Karpas-422 (cell line): ENCODE measurements at regions not wholly inside any gene's neighbourhood (a gene's known extent, or its start where the extent isn't known, plus 50 kb on each side); places are given as distances from the start of the nearest gene placed in this dataset.
A peak's percentile ranks its signal among the peaks of the same experiment; 100 is the strongest.

ENCODE experiments used
- DNase-seq: peaks from one replicate; pipeline ENCODE4 v3.0.0-alpha.2; 2015
- H2AFZ ChIP-seq: fragments of 200-600 bp; sonication (generic); 2 replicates; pipeline ENCODE4 v1.6.1; 2014; ENCODE audit warnings: antibody characterized with exemption, low read length, mixed read lengths
- H3K27ac ChIP-seq: fragments of 200-600 bp; sonication (generic); 2 replicates; pipeline ENCODE4 v1.5.1; 2014; ENCODE audit warnings: mild to moderate bottlenecking, low read length, moderate library complexity
- H3K27me3 ChIP-seq: fragments of 200-600 bp; sonication (generic); 2 replicates; pipeline ENCODE4 v1.6.1; 2014; ENCODE audit warnings: low read length, mixed read lengths
- H3K36me3 ChIP-seq: fragments of 200-600 bp; sonication (generic); 2 replicates; pipeline ENCODE4 v1.6.1; 2014; ENCODE audit warnings: low read length, mixed read lengths; ENCODE audit not compliant: insufficient read depth
- H3K4me1 ChIP-seq: fragments of 200-600 bp; sonication (generic); 2 replicates; pipeline ENCODE4 v1.6.1; 2014; ENCODE audit warnings: mild to moderate bottlenecking, low read length, mixed read lengths
- H3K4me2 ChIP-seq: fragments of 200-600 bp; sonication (generic); 2 replicates; pipeline ENCODE4 v1.6.1; 2014; ENCODE audit warnings: low read length, low read depth, mild to moderate bottlenecking; ENCODE audit not compliant: poor library complexity, severe bottlenecking
- H3K4me3 ChIP-seq: fragments of 200-600 bp; sonication (generic); 2 replicates; pipeline ENCODE4 v1.5.1; 2014; ENCODE audit warnings: mild to moderate bottlenecking, antibody characterized with exemption, low read length, mixed read lengths
- H3K79me2 ChIP-seq: fragments of 200-600 bp; sonication (generic); 2 replicates; pipeline ENCODE4 v1.6.1; 2014; ENCODE audit warnings: mild to moderate bottlenecking, low read length, mixed read lengths
- H3K9ac ChIP-seq: fragments of 200-600 bp; sonication (generic); 2 replicates; pipeline ENCODE4 v1.6.0; 2014; ENCODE audit warnings: low read length
- H3K9me2 ChIP-seq: fragments of 200-600 bp; sonication (generic), shearing (Covaris generic); replicated peaks from 2 replicates; pipeline ENCODE4 v1.6.0; 2014; ENCODE audit warnings: mild to moderate bottlenecking, low read length, moderate library complexity; ENCODE audit not compliant: insufficient read depth
- H3K9me3 ChIP-seq: fragments of 300-700, 200-600 bp; sonication (generic); 2 replicates; pipeline ENCODE4 v1.6.1; 2014; ENCODE audit warnings: low read length, mixed read lengths
- H4K20me1 ChIP-seq: fragments of 200-600 bp; sonication (generic); 2 replicates; pipeline ENCODE4 v1.6.1; 2014; ENCODE audit warnings: mild to moderate bottlenecking, antibody characterized with exemption, low read length, low read depth; ENCODE audit not compliant: insufficient read depth

DNA sequence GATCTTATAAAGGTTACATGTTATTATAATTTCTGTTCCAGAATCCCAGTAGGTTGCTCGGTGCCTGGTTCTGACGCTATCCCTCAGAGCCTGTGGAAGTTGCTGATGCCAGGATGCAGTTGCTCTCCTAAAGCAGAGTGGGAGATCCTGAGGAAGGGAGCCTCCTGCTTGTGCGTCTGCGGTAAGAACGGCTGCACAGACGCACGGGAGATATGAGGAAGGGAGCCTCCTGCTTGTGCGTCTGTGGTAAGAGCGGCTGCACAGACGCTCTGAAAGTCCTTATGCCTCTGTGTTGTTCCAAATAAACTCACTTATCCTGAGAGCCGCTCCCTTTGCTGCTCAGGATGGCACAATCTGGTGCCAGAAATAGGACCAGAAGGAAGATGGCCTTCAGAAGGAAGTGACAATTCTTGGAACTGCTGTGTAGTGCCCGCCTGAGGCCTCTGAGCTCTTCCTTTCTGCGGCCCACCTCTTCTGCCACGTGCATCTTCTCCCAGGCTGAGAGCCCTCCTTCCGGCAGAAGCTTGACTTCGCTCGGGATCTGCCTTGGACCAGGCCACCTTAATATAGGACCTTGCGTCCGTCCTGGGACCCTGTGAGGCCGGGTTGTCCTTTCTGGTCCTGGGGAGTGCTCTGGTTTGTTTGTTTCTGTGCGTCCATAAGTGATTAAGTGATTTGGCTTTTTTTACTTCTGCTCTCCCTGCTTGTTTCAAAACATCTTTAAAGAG is 89.5 kb downstream of the RTP5 start:
- Histone ChIP-seq H3K9me2 (no peaks in the 10 kb centered on the region), H3K27me3 (no peaks in the 10 kb centered on the region), H3K27ac (no peak overlapping the region), H3K4me1 (peaks cover 28% of the 10 kb centered on the region), H3K9ac (no peak overlapping the region), H3K79me2 (no peaks in the 10 kb centered on the region), H3K4me3 (no peak overlapping the region), H4K20me1 (0 out of 2 replicates have a peak, but pooled peaks cover 4% of the 10 kb centered on the region), H3K4me2 (no peak overlapping the region), H3K36me3 (no peaks in the 10 kb centered on the region), H2AFZ (no peak overlapping the region), H3K9me3 (no peaks in the 10 kb centered on the region)
- no peak for DNase-seq

DNA sequence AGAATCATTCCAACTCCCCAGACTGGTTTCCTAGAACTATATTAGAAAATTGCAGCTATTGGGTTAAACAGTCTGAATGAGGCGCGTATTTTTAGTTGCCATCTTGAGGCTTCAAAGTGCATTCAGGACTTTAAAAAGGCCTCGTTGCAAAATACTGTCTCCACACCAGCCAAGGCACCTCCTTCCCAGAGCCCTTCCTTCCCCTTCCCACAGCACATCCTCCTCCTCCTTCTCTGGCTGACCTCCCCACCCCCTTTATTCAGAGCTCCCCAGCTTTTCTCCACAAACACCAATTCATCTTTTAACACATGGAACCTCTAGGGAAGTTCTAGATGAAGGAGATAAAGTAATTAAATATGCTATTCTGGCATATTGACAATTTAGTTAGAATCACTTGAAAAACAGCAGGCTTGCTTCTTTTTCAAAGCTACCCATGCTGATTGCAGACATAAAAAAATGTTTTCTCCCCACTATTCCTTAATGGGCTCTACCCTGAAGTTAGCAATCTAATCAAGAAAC is 90.3 kb downstream of the RTP5 start:
- no peak overlapping the region for H3K4me2 ChIP-seq
- H3K4me1 ChIP-seq = peaks cover 36% of the 10 kb centered on the region
- H3K36me3 ChIP-seq = no peaks in the 10 kb centered on the region
- no peak overlapping the region for H3K4me3 ChIP-seq
- no peak overlapping the region for H3K9ac ChIP-seq
- no peak for DNase-seq
- no peaks in the 10 kb centered on the region for H3K27me3 ChIP-seq
- no peaks in the 10 kb centered on the region for H3K9me2 ChIP-seq
- no peaks in the 10 kb centered on the region for H3K9me3 ChIP-seq
- no peaks in the 10 kb centered on the region for H3K79me2 ChIP-seq
- no peak overlapping the region for H3K27ac ChIP-seq
- no peak overlapping the region for H2AFZ ChIP-seq
- no peaks in the 10 kb centered on the region for H4K20me1 ChIP-seq

DNA sequence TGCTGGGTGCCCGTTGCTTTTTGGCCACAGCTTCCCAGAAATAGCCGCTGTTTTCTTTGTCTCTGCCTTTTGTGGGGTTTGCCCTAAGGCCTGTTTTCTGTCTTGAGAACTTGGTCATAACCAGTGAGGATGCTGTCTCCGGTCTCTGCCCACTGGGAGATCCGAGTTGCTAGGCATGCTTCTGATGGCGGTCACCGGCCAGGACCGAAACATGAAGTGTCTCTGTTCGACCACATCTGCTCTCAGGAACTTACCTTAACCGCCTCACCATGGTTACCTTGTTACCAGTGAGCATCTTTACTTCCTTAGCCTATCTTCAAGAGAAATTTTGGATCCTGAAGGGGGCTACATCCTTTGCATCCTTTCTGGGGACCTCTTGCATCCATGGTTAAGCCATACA is 91.9 kb downstream of the RTP5 start:
- H3K9ac ChIP-seq = no peak overlapping the region
- DNase-seq = no peak
- H3K4me3 ChIP-seq = no peak overlapping the region
- H3K36me3 ChIP-seq = no peaks in the 10 kb centered on the region
- no peak overlapping the region for H3K4me2 ChIP-seq
- H2AFZ ChIP-seq = no peak overlapping the region
- H3K4me1 ChIP-seq = peaks cover 51% of the 10 kb centered on the region
- H3K79me2 ChIP-seq = no peaks in the 10 kb centered on the region
- no peaks in the 10 kb centered on the region for H3K9me3 ChIP-seq
- H3K27ac ChIP-seq = no peak overlapping the region
- H3K27me3 ChIP-seq = no peaks in the 10 kb centered on the region
- H3K9me2 ChIP-seq = no peaks in the 10 kb centered on the region
- H4K20me1 ChIP-seq = no peaks in the 10 kb centered on the region

DNA sequence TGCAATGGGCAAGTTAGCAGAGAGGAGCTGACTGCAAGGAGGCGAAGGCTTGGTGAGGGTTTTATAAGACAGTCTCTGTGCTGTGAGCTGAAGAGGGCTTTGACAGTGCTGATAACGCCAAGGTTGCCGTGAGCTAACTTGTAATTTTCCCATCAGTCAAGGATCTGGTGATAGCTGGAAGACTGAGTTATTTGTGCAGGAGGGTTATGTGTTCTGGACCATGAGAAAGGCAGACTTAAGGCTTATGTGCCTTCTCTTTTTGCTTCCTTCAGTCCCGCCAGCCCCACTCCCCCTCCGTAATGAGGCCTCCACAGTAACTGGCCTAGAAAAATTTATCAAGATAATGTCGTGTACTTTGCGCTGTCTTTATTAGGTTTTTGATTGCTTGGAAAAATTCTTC is 94.6 kb downstream of the RTP5 start:
- Histone ChIP-seq H3K36me3 (no peaks in the 10 kb centered on the region), H3K79me2 (no peaks in the 10 kb centered on the region), H3K4me2 (peak overlapping the region; percentile 68), H2AFZ (no peak overlapping the region), H3K9me2 (no peaks in the 10 kb centered on the region), H4K20me1 (no peaks in the 10 kb centered on the region), H3K27me3 (no peaks in the 10 kb centered on the region), H3K9me3 (no peaks in the 10 kb centered on the region), H3K4me3 (peak overlapping the region; percentile 12; the same call in 1 of the 2 replicates), H3K9ac (0 out of 2 replicates have a peak overlapping the region, but pooled peaks have one; percentile 4), H3K4me1 (peaks cover 72% of the 10 kb centered on the region), H3K27ac (peak overlapping the region; percentile 71; the same call in 1 of the 2 replicates)
- DNase-seq = peak; percentile 53

DNA sequence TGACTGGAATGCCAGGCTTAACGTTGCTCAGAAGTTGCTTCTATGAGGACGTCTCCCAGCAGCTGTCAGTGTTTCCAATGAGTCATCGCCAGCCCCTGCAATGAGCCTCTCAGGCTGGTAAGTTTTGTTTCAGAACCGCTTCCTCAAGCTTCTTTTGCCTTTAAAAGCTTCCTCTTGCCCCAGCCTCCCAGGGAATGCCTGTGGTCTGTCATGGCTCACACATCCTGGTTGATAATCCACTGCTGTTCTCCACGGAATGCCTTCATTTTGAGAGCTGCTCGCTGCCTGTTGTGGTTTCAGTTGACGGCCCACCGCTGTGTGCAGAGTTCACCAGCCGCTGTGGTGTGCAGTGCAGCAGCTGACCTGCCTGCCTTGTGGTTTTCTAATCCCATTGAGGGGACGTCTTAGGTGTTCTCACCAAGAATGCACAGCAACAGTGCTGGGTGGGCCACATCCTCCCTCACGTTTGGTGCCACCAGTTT is 96.4 kb downstream of the RTP5 start:
- H3K27ac ChIP-seq = peak overlapping the region; percentile 95
- no peaks in the 10 kb centered on the region for H3K9me3 ChIP-seq
- peaks cover 69% of the 10 kb centered on the region for H3K4me1 ChIP-seq
- 0 out of 2 replicates have a peak overlapping the region, but pooled peaks have one; percentile 4 for H2AFZ ChIP-seq
- peak overlapping the region; percentile 75 for H3K9ac ChIP-seq
- H3K27me3 ChIP-seq = no peaks in the 10 kb centered on the region
- H3K79me2 ChIP-seq = no peaks in the 10 kb centered on the region
- no peaks in the 10 kb centered on the region for H4K20me1 ChIP-seq
- H3K9me2 ChIP-seq = no peaks in the 10 kb centered on the region
- H3K4me3 ChIP-seq = peak overlapping the region; percentile 58
- H3K4me2 ChIP-seq = peak overlapping the region; percentile 69
- DNase-seq = peak; percentile 85
- H3K36me3 ChIP-seq = no peaks in the 10 kb centered on the region

DNA sequence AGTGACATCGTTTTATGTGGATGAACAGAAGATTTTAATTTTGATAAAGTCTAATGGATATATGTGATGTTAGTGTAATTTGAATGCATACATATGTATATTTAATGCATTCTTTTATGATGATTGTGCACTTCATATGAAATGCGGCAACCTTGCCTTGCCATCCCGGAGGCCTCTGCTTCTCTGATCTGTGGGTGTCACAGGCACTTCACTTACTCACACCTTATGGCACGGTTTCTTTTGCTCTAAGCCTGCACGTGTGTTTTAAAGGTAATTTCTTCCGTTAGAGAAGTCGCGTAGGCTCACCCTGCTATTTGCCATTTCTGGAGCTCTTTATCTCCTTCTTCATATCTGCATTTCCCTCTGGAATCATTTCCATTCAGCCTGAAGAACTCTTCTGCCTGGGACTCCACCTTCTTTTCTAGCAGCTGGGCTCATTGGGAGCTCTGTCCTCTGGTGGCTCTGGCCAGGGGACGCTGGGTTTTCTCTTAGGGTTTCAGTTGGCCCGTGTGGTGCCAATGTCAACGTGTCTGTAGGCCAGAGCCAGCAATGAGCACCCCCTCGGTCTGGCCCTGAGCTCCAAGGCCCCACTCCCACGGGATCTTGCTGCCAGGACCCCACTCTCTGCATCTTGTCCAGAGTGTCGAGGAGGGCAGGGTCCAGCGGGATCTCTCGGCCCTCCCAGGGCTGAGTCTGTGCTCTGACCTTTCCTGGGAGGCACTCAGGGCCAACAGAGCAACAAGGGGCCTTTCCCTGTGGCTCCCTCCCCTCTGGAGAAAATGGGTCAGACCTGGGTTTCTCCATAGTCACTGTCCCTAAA is 97.3 kb downstream of the RTP5 start:
- H4K20me1 ChIP-seq = no peaks in the 10 kb centered on the region
- no peaks in the 10 kb centered on the region for H3K9me2 ChIP-seq
- H3K9me3 ChIP-seq = no peaks in the 10 kb centered on the region
- H3K9ac ChIP-seq = peak overlapping the region; percentile 75
- H3K36me3 ChIP-seq = no peaks in the 10 kb centered on the region
- no peaks in the 10 kb centered on the region for H3K79me2 ChIP-seq
- DNase-seq = peak; percentile 71
- H3K27me3 ChIP-seq = no peaks in the 10 kb centered on the region
- peak overlapping the region; percentile 58 for H3K4me3 ChIP-seq
- peaks cover 66% of the 10 kb centered on the region for H3K4me1 ChIP-seq
- peak overlapping the region; percentile 25; the same call in 1 of the 2 replicates for H2AFZ ChIP-seq
- peak overlapping the region; percentile 69 for H3K4me2 ChIP-seq
- peak overlapping the region; percentile 95 for H3K27ac ChIP-seq

DNA sequence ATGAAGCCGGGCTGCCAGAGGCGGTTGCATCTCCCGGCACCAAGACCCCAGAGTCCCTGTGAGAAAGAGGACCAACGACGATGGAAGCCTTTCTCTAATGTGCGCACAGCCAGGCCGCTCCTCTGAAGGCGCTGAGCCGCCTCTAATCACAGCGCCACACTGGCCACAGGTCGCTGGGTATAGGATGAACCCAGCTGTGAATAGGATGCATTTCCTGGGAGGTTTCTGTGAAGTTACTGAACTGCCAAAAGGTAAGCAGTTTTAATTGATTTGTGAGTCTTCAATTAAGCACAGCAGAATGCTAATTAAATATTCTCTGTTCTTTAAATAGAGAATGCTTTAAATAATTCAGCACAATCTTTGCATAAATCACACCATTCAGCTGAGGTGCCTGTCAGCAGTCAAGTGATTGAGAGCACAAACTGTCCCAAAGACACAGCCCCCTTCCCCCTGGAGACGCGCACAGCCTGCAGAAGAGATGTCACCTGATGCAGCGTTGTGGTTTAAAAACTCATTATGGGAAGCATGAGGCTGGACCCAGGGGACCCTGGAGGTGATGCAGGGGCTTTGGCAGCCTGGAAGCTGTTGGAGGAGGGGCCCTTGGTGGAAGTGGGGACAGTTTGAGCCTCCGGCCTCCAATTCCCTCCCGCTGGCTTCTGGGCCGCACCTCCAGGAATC is 98.1 kb downstream of the RTP5 start:
- no peaks in the 10 kb centered on the region for H3K36me3 ChIP-seq
- H3K9ac ChIP-seq = peak overlapping the region; percentile 75
- no peaks in the 10 kb centered on the region for H3K9me3 ChIP-seq
- peak; percentile 95 for DNase-seq
- H3K4me1 ChIP-seq = peaks cover 58% of the 10 kb centered on the region
- H4K20me1 ChIP-seq = no peaks in the 10 kb centered on the region
- H3K9me2 ChIP-seq = no peaks in the 10 kb centered on the region
- H3K79me2 ChIP-seq = no peaks in the 10 kb centered on the region
- peak overlapping the region; percentile 69 for H3K4me2 ChIP-seq
- H3K27me3 ChIP-seq = no peaks in the 10 kb centered on the region
- H3K27ac ChIP-seq = peak overlapping the region; percentile 95
- H3K4me3 ChIP-seq = peak overlapping the region; percentile 58
- no peak overlapping the region for H2AFZ ChIP-seq
